WTC11 (cell line): ENCODE measurements at regions not wholly inside any gene's neighbourhood (a gene's known extent, or its start where the extent isn't known, plus 50 kb on each side); places are given as distances from the start of the nearest gene placed in this dataset.

ENCODE experiments used
- ATF1 ChIP-seq: sonication (generic); formaldehyde crosslinking; IDR thresholded peaks from 2 replicates; pipeline ENCODE4 v1.8.1; 2023; ENCODE audit warnings: mild to moderate bottlenecking, moderate library complexity, missing genetic modification reagents
- ESRRA ChIP-seq: sonication (generic); formaldehyde crosslinking; IDR thresholded peaks from 2 replicates; pipeline ENCODE4 v1.8.1; 2022; ENCODE audit warnings: mild to moderate bottlenecking, missing genetic modification reagents, borderline replicate concordance
- ETV6 ChIP-seq: sonication (generic); formaldehyde crosslinking; IDR thresholded peaks from 2 replicates; pipeline ENCODE4 v1.8.1; 2022; ENCODE audit warnings: mild to moderate bottlenecking, missing genetic modification reagents
- NR2C2 ChIP-seq: sonication (generic); formaldehyde crosslinking; IDR thresholded peaks from 2 replicates; pipeline ENCODE4 v1.8.0; 2022; ENCODE audit warnings: mild to moderate bottlenecking, missing genetic modification reagents
- SP1 ChIP-seq: sonication (generic); formaldehyde crosslinking; conservative IDR thresholded peaks from 2 replicates; pipeline ENCODE4 v1.8.1; 2022; ENCODE audit warnings: missing genetic modification reagents
- TP53 ChIP-seq: sonication (generic); formaldehyde crosslinking; IDR thresholded peaks from 2 replicates; pipeline ENCODE4 v1.8.1; 2023; ENCODE audit warnings: mild to moderate bottlenecking, missing genetic modification reagents
- USF1 ChIP-seq: sonication (generic); formaldehyde crosslinking; IDR thresholded peaks from 2 replicates; pipeline ENCODE4 v1.8.0; 2022; ENCODE audit warnings: mild to moderate bottlenecking, missing genetic modification reagents
- ZNF121 ChIP-seq: sonication (generic); formaldehyde crosslinking; IDR thresholded peaks from 2 replicates; pipeline ENCODE4 v1.8.0; 2023; ENCODE audit warnings: missing genetic modification reagents
- ZNF232 ChIP-seq: sonication (generic); formaldehyde crosslinking; IDR thresholded peaks from 2 replicates; pipeline ENCODE4 v1.8.0; 2022; ENCODE audit warnings: mild to moderate bottlenecking, missing genetic modification reagents
- TF ChIP-seq, protein P1 (sequence below): fragments of 200-600 bp; IDR thresholded peaks from 2 replicates; pipeline ENCODE4 v1.8.0; 2022; ENCODE audit warnings: antibody characterized with exemption
- TF ChIP-seq, protein P2 (sequence below): sonication (generic); formaldehyde crosslinking; IDR thresholded peaks from 2 replicates; pipeline ENCODE4 v1.8.1; 2022; ENCODE audit warnings: mild to moderate bottlenecking, missing genetic modification reagents, moderate library complexity, borderline replicate concordance
- TF ChIP-seq, protein P3 (sequence below): sonication (generic); formaldehyde crosslinking; IDR thresholded peaks from 2 replicates; pipeline ENCODE4 v1.8.1; 2022; ENCODE audit warnings: low read depth, mild to moderate bottlenecking, moderate library complexity, missing genetic modification reagents, borderline replicate concordance

DNA sequence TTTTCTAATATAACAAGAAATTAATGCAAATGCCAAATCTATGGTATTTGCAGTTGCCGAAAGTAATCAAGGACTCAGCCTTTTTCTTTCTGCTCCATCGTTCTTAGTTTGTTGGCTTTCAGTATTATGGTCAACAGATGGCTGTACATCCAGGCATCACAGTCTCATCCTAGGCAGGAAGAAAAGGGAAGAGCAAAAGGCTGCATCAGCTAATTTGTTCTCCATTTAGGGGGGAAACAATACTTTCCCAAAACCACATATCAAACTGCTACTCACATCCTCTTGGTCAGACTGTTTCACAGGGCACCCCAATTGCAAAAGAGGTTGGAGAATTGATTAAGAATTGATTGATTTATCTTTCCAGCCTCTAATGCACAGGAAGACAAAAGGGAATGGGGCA is 89.3 kb downstream of the MDH1 start:
- TF ChIP-seq ESRRA (CRISPR knock-in tag) (no peak), ZNF232 (no peak), SP1 (CRISPR knock-in tag) (no peak), ZNF121 (CRISPR knock-in tag) (no peak), USF1 (CRISPR knock-in tag) (no peak), NR2C2 (CRISPR knock-in tag) (no peak), ATF1 (CRISPR knock-in tag) (no peak), TP53 (no peak), ETV6 (no peak)
- TF ChIP-seq, protein P1, sequence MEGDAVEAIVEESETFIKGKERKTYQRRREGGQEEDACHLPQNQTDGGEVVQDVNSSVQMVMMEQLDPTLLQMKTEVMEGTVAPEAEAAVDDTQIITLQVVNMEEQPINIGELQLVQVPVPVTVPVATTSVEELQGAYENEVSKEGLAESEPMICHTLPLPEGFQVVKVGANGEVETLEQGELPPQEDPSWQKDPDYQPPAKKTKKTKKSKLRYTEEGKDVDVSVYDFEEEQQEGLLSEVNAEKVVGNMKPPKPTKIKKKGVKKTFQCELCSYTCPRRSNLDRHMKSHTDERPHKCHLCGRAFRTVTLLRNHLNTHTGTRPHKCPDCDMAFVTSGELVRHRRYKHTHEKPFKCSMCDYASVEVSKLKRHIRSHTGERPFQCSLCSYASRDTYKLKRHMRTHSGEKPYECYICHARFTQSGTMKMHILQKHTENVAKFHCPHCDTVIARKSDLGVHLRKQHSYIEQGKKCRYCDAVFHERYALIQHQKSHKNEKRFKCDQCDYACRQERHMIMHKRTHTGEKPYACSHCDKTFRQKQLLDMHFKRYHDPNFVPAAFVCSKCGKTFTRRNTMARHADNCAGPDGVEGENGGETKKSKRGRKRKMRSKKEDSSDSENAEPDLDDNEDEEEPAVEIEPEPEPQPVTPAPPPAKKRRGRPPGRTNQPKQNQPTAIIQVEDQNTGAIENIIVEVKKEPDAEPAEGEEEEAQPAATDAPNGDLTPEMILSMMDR = no peak
- TF ChIP-seq, protein P2, sequence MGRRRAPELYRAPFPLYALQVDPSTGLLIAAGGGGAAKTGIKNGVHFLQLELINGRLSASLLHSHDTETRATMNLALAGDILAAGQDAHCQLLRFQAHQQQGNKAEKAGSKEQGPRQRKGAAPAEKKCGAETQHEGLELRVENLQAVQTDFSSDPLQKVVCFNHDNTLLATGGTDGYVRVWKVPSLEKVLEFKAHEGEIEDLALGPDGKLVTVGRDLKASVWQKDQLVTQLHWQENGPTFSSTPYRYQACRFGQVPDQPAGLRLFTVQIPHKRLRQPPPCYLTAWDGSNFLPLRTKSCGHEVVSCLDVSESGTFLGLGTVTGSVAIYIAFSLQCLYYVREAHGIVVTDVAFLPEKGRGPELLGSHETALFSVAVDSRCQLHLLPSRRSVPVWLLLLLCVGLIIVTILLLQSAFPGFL (CRISPR knock-in tag) = no peak
- TF ChIP-seq, protein P3, sequence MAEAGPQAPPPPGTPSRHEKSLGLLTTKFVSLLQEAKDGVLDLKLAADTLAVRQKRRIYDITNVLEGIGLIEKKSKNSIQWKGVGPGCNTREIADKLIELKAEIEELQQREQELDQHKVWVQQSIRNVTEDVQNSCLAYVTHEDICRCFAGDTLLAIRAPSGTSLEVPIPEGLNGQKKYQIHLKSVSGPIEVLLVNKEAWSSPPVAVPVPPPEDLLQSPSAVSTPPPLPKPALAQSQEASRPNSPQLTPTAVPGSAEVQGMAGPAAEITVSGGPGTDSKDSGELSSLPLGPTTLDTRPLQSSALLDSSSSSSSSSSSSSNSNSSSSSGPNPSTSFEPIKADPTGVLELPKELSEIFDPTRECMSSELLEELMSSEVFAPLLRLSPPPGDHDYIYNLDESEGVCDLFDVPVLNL = no peak
